Tongue (tissue), 1 donor: ENCODE measurements at regions not wholly inside any gene's neighbourhood (a gene's known extent, or its start where the extent isn't known, plus 50 kb on each side); places are given as distances from the start of the nearest gene placed in this dataset.

Source experiments
- DNase-seq: peaks from one replicate; pipeline ENCODE4 v3.0.0-alpha.2; 2015

DNA sequence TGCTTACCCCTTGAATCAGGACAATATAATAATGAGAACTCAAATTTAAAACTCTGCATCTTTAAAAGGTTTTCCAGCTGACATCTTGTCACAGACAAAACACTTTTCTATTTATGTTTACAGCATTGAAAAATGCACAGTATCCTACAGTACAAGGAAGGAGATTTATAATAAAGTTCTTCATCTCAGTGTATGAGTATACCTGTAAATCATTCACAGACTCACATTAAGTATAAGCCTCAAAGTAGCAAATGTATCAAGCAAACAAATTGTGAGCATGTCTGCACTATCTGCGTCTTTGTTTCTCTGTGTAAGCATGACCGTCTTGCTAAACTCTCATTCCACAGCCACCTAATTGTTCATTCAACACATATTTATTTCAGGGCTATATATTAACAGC lies 52.8 kb downstream of the PPP1R2C start:
- DNase-seq: no peak

DNA sequence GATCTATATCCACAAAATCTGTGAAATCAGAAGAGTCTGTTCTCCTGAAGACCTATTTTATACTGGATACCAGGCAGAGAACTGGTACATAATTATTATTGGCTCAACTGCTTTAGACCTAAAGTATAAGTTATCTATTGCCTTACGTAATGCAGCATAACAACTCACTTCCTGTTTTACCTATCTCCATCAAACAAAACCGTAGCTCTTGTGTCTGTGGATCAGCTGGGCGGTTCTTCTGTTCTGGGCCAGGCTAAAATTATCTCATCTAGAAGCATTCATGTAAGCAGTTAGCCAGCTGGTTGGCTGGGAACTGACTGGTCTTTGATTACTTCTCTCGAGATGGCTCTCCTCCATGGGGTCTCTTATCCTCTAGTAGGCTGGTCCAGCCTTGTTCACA lies 57.8 kb downstream of the PPP1R2C start:
- no peak for DNase-seq

DNA sequence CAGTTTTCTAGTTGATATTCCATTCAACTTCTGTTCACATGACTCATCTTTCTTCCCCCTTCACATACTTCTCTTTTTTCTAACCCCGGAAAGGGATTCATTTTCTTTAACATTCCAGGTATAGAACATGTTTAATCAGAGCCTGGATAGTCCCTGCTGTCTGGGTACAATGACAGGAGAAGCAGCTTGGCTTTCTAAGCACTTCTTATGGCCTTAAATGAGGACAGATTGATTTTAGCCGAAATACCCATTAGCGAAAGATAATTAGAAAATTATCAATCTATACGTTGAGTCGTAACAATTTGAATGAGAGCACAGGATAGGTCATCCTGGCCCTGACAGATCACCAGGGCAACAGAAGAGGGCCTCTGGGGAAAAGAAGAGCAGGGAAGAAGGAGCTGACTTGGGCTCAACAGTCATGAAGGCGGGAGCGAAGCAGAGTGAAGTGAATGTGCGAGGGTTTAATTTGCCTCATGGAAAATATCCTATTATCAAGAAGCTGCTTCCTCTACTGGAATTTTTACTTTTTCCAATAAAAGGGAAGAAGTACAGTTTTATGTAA lies 62.2 kb downstream of the PPP1R2C start:
- DNase-seq: no peak

DNA sequence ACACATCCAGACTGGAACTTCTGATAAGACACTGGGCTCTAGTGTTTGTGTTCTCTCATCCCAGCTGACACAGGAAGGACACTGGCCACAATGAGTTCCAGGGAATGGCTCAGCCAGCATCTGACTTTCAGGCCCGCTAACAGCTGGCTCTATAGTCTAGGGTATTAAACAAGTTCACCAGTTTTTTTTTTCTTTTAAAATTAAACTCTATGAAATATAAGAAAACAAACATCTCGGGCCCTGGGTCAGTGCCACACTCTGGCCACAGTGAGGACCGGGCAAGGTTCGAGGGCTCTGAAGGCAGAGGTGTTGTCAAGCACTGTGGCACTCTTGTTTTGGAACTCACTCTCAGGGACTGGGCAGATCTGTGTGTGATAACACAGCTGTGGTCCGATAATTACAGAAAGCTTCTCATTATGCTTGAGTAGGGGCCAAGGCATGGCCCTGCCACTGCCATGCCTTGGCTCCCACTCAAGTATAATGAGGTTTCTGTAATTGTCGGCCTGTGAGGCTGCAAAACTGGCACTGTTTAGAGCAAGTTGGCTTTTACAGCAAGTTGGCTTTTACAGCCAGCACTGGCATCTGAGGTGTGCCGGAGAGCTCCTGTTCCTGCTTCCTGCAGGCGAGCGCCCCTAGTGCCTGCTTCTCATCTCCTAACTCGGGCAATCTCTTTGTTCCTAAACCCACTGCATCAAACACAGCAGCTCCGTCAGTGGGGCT lies 62.8 kb downstream of the PPP1R2C start:
- peak; percentile 65 for DNase-seq

DNA sequence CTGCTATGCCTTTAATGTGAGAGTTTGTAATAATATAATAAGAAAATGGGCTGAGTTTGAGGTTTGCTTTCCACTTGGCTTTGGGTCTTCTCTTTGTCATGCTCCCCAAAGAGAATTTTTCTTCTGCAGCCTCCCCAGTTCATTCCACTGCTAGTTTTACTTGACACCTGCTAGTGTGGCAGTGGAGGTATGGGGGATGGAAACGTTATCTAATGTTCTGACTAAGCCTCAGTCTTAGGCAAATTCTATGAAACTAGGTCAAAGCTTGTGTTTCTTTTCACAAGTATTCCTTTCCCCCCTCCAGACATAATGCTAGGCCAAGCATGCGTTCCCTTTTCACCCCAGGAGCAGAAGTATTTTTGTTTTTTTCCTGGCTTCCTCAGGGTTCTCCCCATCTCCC lies 67.5 kb downstream of the PPP1R2C start:
- no peak for DNase-seq

DNA sequence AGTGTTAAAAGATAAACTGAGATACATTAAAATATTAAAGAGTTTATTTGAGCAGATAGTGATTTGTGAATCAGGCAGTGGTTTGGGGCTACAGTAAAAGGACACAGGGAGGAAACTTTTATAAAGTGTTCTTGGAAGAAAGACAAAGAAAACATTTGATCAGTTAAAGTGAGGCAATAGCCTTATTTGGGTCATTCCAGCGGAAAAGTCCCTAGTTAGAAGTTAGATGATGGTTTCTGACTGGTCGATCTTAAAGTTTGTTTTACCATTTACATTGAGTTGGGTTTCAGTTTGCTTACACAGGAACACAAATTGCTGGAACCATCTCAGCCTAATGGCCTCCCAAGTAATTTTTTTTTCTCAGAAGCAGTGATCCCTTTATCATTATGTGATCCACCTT lies 69.7 kb downstream of the PPP1R2C start:
- DNase-seq: no peak

DNA sequence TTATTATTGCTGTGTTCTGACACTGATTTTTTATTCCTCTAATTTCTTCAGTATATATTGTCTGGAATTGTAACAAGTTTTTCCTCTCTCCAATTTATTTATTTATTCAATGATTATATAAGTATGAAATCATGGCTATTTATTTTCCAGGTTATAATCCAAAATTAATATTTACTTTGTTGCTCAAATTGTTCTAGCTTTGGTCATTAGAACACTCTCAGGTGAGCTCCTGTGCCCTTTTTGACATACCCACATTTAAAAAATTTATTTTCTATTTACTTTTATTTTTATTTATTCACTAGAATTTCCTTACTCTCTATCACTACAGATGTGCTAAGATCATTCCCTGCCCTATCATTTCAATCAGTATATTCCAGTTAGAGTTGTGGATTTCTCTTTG lies 70.2 kb downstream of the PPP1R2C start:
- no peak for DNase-seq

DNA sequence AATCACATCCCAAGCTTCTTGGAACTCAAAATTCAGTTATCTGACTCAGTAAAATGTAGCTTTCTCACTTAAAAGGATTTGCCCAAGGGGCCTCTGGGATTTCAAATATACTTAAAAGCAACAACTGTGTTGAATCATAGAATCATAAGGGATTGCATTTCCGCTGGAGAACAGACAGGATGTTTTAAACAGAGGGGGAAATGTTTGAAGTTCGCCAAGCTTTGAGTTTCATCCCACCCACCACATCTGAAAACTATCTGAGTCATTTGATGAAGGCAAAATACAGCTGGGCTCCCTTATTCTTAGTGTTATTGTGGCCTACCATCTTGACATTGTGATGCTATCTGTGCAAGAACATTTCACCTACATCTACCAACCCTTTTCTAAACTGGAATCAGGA lies 73.5 kb downstream of the PPP1R2C start:
- peak; percentile 3 for DNase-seq

DNA sequence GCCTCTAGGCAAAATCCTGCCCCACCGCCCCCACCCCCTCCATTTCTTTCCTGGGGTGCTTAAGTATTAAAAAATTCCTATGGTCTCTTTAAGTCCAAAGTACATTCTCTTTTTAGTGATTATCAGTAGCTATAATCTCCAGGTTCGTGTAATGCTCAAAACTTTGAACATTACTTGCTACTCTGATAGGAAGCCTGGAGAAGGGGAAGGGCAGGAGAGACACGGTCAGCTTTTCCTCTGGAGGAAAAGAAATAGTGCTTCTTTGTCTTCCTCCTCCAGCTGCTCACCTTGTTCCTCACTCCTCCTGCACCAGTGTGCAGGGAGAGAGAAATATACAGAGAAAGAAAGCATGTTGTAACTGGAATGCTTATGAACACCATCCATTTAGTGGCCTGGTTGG lies 80.4 kb downstream of the PPP1R2C start:
- DNase-seq: no peak

DNA sequence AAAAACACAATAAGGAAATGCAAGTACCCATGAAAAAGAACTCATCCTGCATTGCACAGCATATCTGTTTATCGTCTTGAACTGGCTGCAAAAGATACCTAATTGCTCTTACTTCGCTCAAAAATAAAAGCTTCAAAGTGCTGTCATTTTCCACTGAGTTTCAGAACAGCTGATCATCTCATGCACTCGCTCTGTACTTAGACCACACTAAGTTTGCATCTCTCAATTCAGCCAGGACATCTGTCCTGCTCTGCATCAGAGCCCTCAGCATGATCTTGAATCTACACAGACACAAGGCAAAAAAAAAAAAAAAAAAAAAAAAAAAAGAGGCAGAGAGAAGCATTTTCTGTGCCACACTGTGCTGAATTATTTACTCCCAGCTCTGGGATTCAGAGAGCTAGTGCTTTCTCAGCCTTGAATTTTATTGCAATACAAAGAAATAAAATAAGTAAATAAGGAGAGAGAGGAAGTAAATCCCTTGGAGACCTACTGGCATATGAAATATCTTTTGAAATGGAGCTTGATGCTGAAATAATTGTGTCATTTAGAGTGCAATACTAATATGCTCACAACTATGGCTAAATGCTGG lies 81.3 kb downstream of the PPP1R2C start:
- DNase-seq: no peak

DNA sequence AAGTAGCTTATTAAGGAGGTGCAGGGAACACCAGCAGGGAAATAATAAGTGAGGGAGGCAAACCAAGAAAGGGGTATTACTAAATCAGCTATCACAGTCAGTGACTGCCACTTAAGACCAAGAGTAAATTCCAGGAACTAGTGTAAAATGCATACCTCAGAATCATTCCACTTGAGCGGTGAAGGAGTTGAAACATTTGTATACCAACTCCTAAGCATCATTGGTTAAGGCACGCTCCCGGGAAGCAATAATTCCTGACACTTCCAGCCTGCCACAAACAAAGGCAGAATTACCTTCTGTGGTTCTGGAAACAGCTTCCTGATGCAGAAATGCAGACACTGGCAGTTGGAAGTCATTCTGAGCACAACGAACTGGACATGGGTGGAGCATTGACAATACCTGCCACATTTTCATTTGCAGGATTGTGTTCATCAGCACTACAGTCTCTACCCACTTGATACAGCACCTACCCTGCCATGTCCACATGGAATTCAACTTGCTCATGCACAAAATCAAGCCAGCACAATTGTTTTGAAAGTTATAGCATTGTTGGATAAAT lies 82.1 kb downstream of the PPP1R2C start:
- no peak for DNase-seq

DNA sequence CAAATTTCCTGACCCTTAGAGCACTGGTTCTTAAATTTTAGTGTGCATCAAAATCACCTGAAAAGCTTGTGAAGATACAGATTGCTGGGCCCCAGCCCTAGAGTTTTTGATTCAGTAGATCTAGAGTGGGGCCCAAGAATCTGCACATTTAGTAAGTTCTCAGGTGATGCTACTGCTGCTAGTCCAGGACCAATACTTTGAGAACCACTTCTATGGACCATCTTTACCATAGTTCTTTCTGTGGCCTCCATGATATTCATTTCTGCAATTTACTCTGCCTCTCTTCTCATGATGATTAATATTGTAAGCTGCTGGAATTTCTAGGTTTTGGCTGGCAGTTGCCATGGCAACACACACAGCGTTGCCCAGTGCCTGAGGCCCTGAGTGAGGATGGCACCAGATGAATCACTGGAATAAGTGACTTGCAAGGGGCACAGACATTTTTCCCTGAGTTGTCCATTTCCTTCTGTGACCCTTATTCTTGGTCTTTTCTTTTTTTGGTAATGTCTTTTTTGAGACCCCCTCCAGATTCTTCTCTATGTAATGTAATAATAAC lies 83.6 kb downstream of the PPP1R2C start:
- no peak for DNase-seq

DNA sequence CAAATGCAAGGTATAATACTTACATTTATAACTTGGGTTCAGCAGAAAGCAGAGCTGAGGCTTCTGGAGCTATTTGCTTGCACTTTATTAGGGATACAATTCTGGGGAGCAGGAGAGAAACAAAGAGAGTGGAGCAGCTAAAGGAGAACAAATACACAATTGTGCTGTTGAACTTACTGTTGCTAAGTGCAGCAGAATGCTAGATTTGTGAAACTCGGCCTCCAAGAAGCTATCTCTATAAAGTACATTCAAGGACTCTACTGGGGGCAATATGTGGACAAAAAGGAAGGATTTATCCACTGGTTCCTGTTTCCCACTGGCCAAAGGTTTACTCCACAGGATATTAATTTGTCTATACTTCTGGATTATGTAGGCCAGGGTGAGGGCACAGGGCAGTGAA lies 86.8 kb downstream of the PPP1R2C start:
- no peak for DNase-seq

DNA sequence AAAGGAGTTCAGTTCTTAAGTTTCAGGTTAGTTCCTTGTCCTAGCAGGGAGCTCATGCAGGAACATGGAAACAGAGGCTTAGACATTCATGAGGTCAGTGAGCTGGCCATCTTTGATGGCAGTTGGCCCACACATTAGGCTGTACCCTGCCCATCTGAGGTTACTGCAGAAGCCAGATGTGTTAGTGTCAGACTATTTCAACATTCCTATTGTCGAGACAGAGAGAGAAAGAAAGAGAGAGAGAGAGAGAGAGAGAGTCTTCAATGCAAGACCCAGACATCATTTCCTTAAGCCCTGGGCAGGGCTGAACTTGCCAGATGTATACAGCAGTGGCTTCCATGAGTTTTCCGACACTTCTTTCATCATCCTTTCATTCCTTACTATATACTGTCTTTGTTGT lies 91.3 kb downstream of the PPP1R2C start:
- DNase-seq: no peak

DNA sequence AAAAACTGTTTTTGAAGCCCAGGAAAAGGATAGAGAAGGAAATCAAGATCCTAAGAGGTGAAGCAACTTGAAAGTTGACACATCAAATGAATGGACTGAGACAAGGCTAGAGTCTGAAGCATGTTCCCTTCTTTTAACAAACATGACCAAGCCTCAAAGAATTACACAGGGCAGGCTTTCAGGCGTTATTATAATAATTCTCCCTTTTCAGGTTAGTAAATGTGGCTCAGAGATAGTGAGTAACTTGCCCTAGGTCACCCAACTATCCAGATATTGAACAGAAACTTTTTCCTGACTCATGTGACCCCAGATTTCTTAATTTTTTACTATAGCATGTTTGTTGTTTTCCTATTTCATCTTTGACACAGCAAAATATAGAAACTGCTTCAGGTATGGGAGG lies 91.7 kb downstream of the PPP1R2C start:
- no peak for DNase-seq

DNA sequence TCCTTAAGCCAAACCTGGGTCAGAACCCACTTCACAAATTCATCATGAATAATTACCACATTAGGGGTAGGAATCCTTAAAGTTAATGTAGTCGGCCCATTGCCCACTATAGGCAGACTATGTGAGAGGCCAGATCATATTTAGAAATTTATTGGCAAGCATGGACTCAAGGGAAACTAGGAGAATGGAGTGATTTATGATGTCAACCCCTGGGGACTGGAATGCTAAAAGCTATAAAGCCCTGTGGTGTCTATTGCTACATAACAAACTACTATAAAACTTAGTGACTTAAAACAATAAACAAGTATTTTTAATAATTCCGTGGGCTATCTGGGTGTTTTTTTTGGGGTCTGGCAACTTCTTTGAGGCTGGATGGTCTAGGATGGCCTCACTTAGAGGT lies 93.9 kb downstream of the PPP1R2C start:
- no peak for DNase-seq

DNA sequence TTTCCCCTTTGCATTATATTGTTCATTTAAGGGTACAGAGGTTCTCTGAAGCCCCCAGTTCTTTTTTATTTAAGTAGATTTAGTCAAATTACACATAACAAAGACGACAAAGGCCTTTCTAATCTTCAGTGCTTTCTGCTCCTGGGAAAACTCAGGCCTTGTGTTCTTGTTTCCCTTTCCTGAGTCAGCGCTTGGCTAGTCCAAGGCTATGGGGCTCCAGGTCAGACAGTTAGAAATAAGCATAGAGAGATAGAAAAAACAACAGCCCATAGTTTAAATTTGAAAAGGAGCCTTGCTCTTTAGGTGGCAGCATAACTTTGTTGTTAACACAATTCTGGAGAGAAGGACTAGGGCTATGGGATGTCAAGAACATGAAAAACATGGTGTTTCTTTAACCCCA lies 97.3 kb downstream of the PPP1R2C start:
- DNase-seq: peak; percentile 2

DNA sequence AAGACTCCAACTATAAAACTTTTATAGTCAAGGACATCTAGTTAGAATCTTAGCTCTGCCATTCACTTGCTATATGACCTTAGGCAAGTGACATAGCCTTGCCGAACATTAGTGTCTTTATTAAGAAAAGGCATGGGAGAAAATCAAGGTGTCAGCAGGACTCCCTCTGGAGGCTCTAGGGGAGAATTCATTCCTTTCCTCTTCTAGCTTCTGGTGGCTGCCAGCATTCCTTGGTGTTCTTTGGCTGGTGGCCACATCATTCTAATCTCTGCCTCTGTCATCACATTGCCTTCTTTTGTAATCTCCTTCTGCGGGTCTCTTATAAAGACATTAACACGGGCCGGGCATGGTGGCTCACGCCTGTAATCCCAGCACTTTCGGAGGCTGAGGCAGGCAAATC lies 99.8 kb downstream of the PPP1R2C start:
- no peak for DNase-seq

DNA sequence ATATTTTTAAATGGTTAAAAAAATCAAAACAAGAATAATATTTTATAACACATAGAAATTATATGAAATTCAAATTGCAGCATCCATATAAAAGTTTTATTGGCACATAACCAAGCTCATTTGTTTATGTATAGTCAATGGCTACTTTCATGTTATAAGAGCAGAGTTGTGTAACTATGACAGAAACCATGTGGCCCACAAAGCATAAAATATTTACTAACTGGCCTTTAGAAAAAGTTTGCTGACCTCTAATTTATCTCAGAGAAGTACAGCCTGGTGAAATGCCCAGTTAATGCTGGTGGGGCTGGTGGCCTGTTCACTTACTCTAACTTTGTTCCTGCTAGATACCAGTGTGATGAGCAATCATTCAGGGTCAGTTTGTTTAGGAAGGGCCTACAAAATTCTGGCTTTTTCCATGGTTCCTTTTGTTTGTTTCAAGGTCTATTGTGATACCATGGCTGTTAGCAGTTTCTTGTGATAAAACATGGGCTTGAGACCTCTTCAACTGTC lies 104.6 kb downstream of the PPP1R2C start:
- no peak for DNase-seq

DNA sequence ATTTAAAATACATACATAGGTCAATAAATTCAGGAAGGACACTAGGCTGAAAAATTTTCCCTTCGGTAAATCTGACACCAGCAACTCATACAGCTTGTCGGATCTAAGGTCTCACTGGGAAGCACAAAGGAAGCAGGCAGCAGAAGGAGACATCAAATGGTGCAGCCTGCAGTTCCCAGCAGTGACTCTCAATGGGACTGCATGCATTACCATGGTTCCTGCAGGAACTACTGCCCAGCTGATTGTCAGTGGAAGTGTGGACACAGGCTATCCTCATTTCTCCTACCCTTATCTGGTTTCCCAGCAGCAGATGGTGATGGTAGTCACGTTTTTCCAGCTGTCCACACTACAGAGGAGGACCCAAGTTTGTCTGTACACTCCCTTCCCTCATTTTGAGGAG lies 113.3 kb downstream of the PPP1R2C start:
- no peak for DNase-seq

DNA sequence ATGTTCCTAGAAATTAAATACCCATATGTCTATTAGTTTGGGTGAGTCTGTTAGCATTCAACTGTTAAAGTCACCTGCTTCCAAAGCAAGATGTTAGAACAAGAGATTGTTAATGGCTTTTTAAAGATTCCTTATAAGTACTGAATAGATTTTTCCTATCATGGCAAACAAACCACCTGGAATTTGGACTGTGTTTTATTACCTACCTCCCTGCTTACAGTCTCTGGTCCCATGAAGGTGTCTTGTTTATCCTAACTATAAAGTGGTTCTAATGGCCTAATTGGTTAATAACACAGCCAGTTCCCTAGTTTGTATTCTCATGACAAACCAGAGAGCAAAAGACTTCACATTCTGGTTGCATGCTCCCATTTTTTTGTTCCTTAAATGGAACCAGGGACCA lies 149.5 kb downstream of the PPP1R2C start:
- no peak for DNase-seq

DNA sequence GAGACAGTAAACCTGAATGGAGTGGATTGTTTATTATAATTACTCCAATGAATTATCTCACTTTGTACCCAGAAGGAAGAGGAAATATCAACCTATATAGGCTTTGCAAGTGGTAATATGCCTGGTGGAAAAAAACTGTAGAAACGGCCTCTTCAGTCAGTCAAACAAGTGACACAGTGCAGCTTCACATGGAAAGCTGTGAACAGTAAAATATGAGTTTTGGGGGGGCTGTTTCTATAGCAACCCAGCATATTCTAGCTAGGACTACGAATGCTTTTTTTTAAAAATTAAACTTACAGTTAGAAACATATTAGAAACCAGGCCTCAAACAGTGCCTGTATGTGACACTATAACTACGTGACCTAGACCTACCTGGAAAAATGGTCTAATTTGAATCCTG lies 150.1 kb downstream of the PPP1R2C start:
- DNase-seq: no peak

DNA sequence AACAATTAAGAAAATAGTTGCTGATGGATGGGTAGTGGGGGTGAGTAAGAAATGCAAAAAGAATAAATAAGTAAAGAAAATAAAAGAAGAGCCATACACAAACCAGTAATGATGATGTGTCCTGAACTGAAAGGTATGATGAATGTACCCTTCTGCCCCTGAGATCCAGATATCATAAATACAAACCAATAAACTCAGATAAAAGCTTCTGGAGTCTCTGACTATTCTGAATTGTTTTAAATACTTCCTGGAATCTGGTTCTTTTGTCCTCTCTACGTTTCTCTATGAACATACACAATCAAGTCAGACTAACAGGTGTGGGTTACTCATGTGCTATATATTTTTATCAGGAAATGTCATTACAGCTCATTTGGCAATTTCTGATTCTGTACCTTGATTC lies 153.4 kb downstream of the PPP1R2C start:
- no peak for DNase-seq
